ACHN (cell line): ENCODE measurements at regions not wholly inside any gene's neighbourhood (a gene's known extent, or its start where the extent isn't known, plus 50 kb on each side); places are given as distances from the start of the nearest gene placed in this dataset.

Source experiments
- DNase-seq: peaks from one replicate; pipeline ENCODE4 v3.0.0-alpha.2; 2015
- in situ Hi-C: cut with HindIII; loops from 2 replicates; pipeline ENCODE4 v1.10.0; 2017; ENCODE audit warnings: low sequenced_read_pairs, low pct_ligation_motif_present, low pct_unique_long_range_greater_than_20kb

GRCh38 chr15:61748529-61748928 lies 311.7 kb downstream of the VPS13C start:
- DNase-seq: no peak

GRCh38 chr15:61746589-61746988 lies 313.7 kb downstream of the VPS13C start:
- no peak for DNase-seq
- in situ Hi-C loops: no loop called here

More at GRCh38 chr15:61748529-61748928, 311.7 kb downstream of the VPS13C start:
- in situ Hi-C loops: no loop called here

- DNase-seq: no peak
Measured at GRCh38 chr15:61743345-61743909, 316.8 kb downstream of the VPS13C start.

GRCh38 chr15:61742591-61742990 lies 317.7 kb downstream of the VPS13C start:
- in situ Hi-C loops: no loop called here
- no peak for DNase-seq

More at GRCh38 chr15:61743345-61743909, 316.8 kb downstream of the VPS13C start:
- in situ Hi-C loops: no loop called here

- DNase-seq: no peak
- in situ Hi-C loops: no loop called here
Measured at GRCh38 chr15:61736790-61737189, 323.5 kb downstream of the VPS13C start.

- no peak for DNase-seq
- in situ Hi-C loops: no loop called here
Measured at GRCh38 chr15:61731099-61731498, 329.1 kb downstream of the VPS13C start.

GRCh38 chr15:61729646-61730045 lies 330.6 kb downstream of the VPS13C start:
- in situ Hi-C loops: no loop called here
- no peak for DNase-seq

- in situ Hi-C loops: no loop called here
- DNase-seq: no peak
Measured at GRCh38 chr15:61726166-61726565, 334.1 kb downstream of the VPS13C start.

- in situ Hi-C loops: no loop called here
- no peak for DNase-seq
Measured at GRCh38 chr15:61725251-61725650, 335.0 kb downstream of the VPS13C start.

GRCh38 chr15:61724251-61724939 lies 335.9 kb downstream of the VPS13C start:
- no peak for DNase-seq
- in situ Hi-C loops: no loop called here

- in situ Hi-C loops: no loop called here
- no peak for DNase-seq
Measured at GRCh38 chr15:61721418-61721817, 338.8 kb downstream of the VPS13C start.

- DNase-seq: no peak
- in situ Hi-C loops: no loop called here
Measured at GRCh38 chr15:61720197-61720704, 340.0 kb downstream of the VPS13C start.

- in situ Hi-C loops: no loop called here
Measured at GRCh38 chr15:61715082-61715481, 345.2 kb downstream of the VPS13C start.

GRCh38 chr15:61712129-61712759 lies 348.0 kb downstream of the VPS13C start:
- in situ Hi-C loops: no loop called here
- DNase-seq: no peak

More at GRCh38 chr15:61715082-61715481, 345.2 kb downstream of the VPS13C start:
- DNase-seq: no peak

GRCh38 chr15:61702224-61703020 lies 357.8 kb downstream of the VPS13C start:
- in situ Hi-C loops: no loop called here
- no peak for DNase-seq

GRCh38 chr15:61701455-61701854 lies 358.8 kb downstream of the VPS13C start:
- DNase-seq: no peak
- in situ Hi-C loops: no loop called here

GRCh38 chr15:61700803-61701202 lies 359.4 kb downstream of the VPS13C start:
- in situ Hi-C loops: no loop called here
- DNase-seq: no peak

- DNase-seq: no peak
Measured at GRCh38 chr15:61697796-61698195, 362.5 kb downstream of the VPS13C start.

GRCh38 chr15:61689067-61689466 lies 371.2 kb downstream of the VPS13C start:
- no peak for DNase-seq
- in situ Hi-C loops: no loop called here

More at GRCh38 chr15:61697796-61698195, 362.5 kb downstream of the VPS13C start:
- in situ Hi-C loops: no loop called here
